SK-N-SH treated with all-trans-retinoic acid at 6 μM for 48 hours (cell line): ENCODE measurements at regions not wholly inside any gene's neighbourhood (a gene's known extent, or its start where the extent isn't known, plus 50 kb on each side); places are given as distances from the start of the nearest gene placed in this dataset.

ENCODE experiments used
- ARNTL ChIP-seq: fragments of 450-650 bp; formaldehyde crosslinking; IDR thresholded peaks from 2 replicates; pipeline ENCODE4 v1.5.0; 2020; ENCODE audit warnings: low read depth, mild to moderate bottlenecking, moderate library complexity, borderline replicate concordance
- CREB5 ChIP-seq: fragments of 250-450 bp; sonication (Bioruptor Pico); IDR thresholded peaks from 2 replicates; pipeline ENCODE4 v1.5.1; 2020; ENCODE audit warnings: low read depth, mild to moderate bottlenecking, moderate library complexity
- ESRRG ChIP-seq: fragments of 250-450 bp; sonication (Bioruptor Pico); IDR thresholded peaks from 2 replicates; pipeline ENCODE4 v1.6.1; 2021; ENCODE audit warnings: mild to moderate bottlenecking
- PATZ1 ChIP-seq: fragments of 250-450 bp; sonication (Bioruptor Pico); IDR thresholded peaks from 2 replicates; pipeline ENCODE4 v1.8.0; 2020; ENCODE audit warnings: mild to moderate bottlenecking, moderate library complexity, borderline replicate concordance
- RARB ChIP-seq: fragments of 250-450 bp; sonication (Bioruptor Pico); IDR thresholded peaks from 2 replicates; pipeline ENCODE4 v1.8.0; 2021; ENCODE audit warnings: mild to moderate bottlenecking, moderate library complexity
- SNAI2 ChIP-seq: fragments of 250-450 bp; sonication (Bioruptor Pico); IDR thresholded peaks from 2 replicates; pipeline ENCODE4 v1.5.0; 2020; ENCODE audit warnings: mild to moderate bottlenecking, moderate library complexity
- TCF4 ChIP-seq: fragments of 250-450 bp; sonication (Bioruptor Pico); IDR thresholded peaks from 2 replicates; pipeline ENCODE4 v1.8.0; 2021; ENCODE audit warnings: mild to moderate bottlenecking, moderate library complexity, borderline replicate concordance
- ZC3H10 ChIP-seq: fragments of 250-450 bp; sonication (Bioruptor Pico); IDR thresholded peaks from 2 replicates; pipeline ENCODE4 v1.5.1; 2021; ENCODE audit warnings: mild to moderate bottlenecking, moderate library complexity
- ZFP3 ChIP-seq: fragments of 250-450 bp; sonication (Bioruptor Pico); IDR thresholded peaks from 2 replicates; pipeline ENCODE4 v1.5.0; 2020; ENCODE audit warnings: mild to moderate bottlenecking, moderate library complexity
- ZFP30 ChIP-seq: fragments of 450-650 bp; formaldehyde crosslinking; IDR thresholded peaks from 2 replicates; pipeline ENCODE4 v1.5.0; 2022; ENCODE audit warnings: mild to moderate bottlenecking, moderate library complexity
- ZNF565 ChIP-seq: fragments of 450-650 bp; formaldehyde crosslinking; conservative IDR thresholded peaks from 2 replicates; pipeline ENCODE4 v1.5.0; 2020; ENCODE audit warnings: low read depth, mild to moderate bottlenecking, moderate library complexity
- ZNF8 ChIP-seq: fragments of 450-650 bp; formaldehyde crosslinking; IDR thresholded peaks from 2 replicates; pipeline ENCODE4 v1.5.0; 2020; ENCODE audit warnings: mild to moderate bottlenecking, moderate library complexity
- TF ChIP-seq, protein P1 (sequence below): fragments of 250-450 bp; sonication (Bioruptor Pico); IDR thresholded peaks from 2 replicates; pipeline ENCODE4 v1.5.1; 2021; ENCODE audit warnings: mild to moderate bottlenecking, moderate library complexity

- TF ChIP-seq ZC3H10 (CRISPR knock-in tag) (no peak), ZFP3 (CRISPR knock-in tag) (no peak), TCF4 (CRISPR knock-in tag) (no peak), PATZ1 (CRISPR knock-in tag) (no peak), ZNF565 (CRISPR knock-in tag) (no peak), ESRRG (no peak), ZNF8 (CRISPR knock-in tag) (no peak), ARNTL (no peak), RARB (no peak), SNAI2 (CRISPR knock-in tag) (no peak), ZFP30 (CRISPR knock-in tag) (no peak), CREB5 (CRISPR knock-in tag) (no peak)
- TF ChIP-seq, protein P1, sequence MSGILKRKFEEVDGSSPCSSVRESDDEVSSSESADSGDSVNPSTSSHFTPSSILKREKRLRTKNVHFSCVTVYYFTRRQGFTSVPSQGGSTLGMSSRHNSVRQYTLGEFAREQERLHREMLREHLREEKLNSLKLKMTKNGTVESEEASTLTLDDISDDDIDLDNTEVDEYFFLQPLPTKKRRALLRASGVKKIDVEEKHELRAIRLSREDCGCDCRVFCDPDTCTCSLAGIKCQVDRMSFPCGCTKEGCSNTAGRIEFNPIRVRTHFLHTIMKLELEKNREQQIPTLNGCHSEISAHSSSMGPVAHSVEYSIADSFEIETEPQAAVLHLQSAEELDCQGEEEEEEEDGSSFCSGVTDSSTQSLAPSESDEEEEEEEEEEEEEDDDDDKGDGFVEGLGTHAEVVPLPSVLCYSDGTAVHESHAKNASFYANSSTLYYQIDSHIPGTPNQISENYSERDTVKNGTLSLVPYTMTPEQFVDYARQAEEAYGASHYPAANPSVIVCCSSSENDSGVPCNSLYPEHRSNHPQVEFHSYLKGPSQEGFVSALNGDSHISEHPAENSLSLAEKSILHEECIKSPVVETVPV (CRISPR knock-in tag): no peak
Observed at GRCh38 chr4:44121210-44121609, 327.4 kb downstream of the KCTD8 start.
